Right cardiac atrium (tissue), 5 donors: ENCODE measurements at regions not wholly inside any gene's neighbourhood (a gene's known extent, or its start where the extent isn't known, plus 50 kb on each side); places are given as distances from the start of the nearest gene placed in this dataset.
A peak's percentile ranks its signal among the peaks of the same experiment; 100 is the strongest.

ENCODE experiments used
- ATAC-seq, 2 donors: fragments of 200-7000 bp; cut with Tn5 transposase; one replicate each; pipeline versions ENCODE4 v1.8.0 to v1.9.1; 2020; ENCODE audit warnings: moderate library complexity in 2 of 2, mild to moderate bottlenecking in 1 of 2
- DNase-seq, 3 donors: peaks; one replicate each; pipeline ENCODE4 v3.0.0-alpha.2; 2020
- H3K27ac ChIP-seq: one replicate; pipeline ENCODE4 v1.5.1; 2013; ENCODE audit warnings: mild to moderate bottlenecking, low read length, control low read depth, moderate library complexity
- H3K27me3 ChIP-seq: one replicate; pipeline ENCODE4 v1.6.1; 2013; ENCODE audit not compliant: control insufficient read depth, insufficient read depth
- H3K4me1 ChIP-seq: one replicate; pipeline ENCODE4 v1.6.1; 2013; ENCODE audit warnings: low read length; ENCODE audit not compliant: control insufficient read depth, insufficient read depth
- H3K4me3 ChIP-seq: one replicate; pipeline ENCODE4 v1.5.1; 2013; ENCODE audit warnings: low read length, control low read depth
- H3K9me3 ChIP-seq: one replicate; pipeline ENCODE4 v1.6.1; 2013; ENCODE audit warnings: low read length; ENCODE audit not compliant: control insufficient read depth
- WGBS: extraction: QIAGEN DNeasy Blood & Tissue Kit; methylation state at CpG from one replicate; pipeline ENCODE4 v1.1.7; 2013; 5-methylcytosine and 5-hydroxymethylcytosine counted together
- intact Hi-C, 4 donors: fragments of 100-400 bp; cut with DNase I; formaldehyde crosslinking; loops; one replicate each; pipeline versions ENCODE4 v1.11.0 to v1.14.0; 2022 to 2023
- donor health status: healthy with polysubstance abuse.
- donor health status: DM: no; HTN: yes; CAD: no.
- donor health status: DM: no; HTN: no; CAD: no.
- donor health status: DM: no; HTN: yes; CAD: no; lungs with severe emphysema.
- donor health status: DM: yes; HTN: yes; CAD: no.

GRCh38 chr17:82998637-82999036 is 80.8 kb upstream of the METRNL start:
- H3K9me3 ChIP-seq: no peaks in the 10 kb centered on the region
- H3K4me1 ChIP-seq: no peaks in the 10 kb centered on the region
- H3K27ac ChIP-seq: no peak overlapping the region
- H3K4me3 ChIP-seq: no peak overlapping the region
- no peaks in the 10 kb centered on the region for H3K27me3 ChIP-seq
- no peak for ATAC-seq
- intact Hi-C loops: no loop called here
- DNase-seq: no peak
- 93% methylated on average over 3 of the region's 3 CpGs for WGBS

- H3K4me1 ChIP-seq: no peaks in the 10 kb centered on the region
- H3K27me3 ChIP-seq: no peaks in the 10 kb centered on the region
- intact Hi-C loops: no loop called here
- 78% methylated on average over 6 of the region's 6 CpGs for WGBS
- DNase-seq (no peak), ATAC-seq (no peak)
- no peak overlapping the region for H3K27ac ChIP-seq
- no peak overlapping the region for H3K4me3 ChIP-seq
- H3K9me3 ChIP-seq: no peaks in the 10 kb centered on the region
Measured at GRCh38 chr17:83000738-83001137, 78.7 kb upstream of the METRNL start.

DNA sequence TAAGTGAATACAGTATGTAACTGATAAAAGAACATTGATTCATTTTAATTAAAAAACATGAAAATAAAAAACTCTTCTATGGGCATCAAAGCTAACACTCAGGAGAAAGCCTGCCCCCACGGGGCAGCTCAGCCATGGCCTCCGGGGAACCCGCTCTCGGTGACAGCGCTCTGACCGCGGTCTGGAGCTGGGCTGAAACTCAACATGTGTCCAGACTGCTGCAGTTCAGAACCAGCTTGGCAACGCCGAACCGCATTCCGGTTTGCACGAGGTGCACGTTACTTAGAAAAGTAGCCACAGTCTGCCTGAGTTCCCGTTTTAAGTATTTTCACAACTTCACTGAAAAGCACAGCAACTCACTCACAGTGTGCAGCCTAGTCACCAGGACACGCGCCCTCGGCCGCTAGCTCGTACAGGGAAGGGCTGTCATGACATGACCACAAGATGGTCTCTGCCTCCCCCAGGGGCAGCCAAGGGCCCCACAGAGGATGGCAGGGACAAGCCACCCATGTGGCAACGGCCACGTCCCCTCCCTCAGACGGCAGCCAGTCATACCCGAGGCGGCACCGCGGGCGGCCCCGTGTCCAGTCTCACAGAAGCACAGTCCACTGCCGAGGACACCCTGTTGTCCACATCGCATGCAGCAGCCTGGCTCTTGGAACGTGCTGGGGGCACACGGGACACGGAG is 77.1 kb upstream of the METRNL start:
- Histone ChIP-seq H3K27ac (no peak overlapping the region), H3K9me3 (no peaks in the 10 kb centered on the region), H3K27me3 (no peaks in the 10 kb centered on the region), H3K4me1 (no peaks in the 10 kb centered on the region), H3K4me3 (no peak overlapping the region)
- ATAC-seq (no peak), DNase-seq (no peak)
- intact Hi-C loops: no loop called here
- WGBS: 97% methylated on average over 33 of the region's 33 CpGs

DNA sequence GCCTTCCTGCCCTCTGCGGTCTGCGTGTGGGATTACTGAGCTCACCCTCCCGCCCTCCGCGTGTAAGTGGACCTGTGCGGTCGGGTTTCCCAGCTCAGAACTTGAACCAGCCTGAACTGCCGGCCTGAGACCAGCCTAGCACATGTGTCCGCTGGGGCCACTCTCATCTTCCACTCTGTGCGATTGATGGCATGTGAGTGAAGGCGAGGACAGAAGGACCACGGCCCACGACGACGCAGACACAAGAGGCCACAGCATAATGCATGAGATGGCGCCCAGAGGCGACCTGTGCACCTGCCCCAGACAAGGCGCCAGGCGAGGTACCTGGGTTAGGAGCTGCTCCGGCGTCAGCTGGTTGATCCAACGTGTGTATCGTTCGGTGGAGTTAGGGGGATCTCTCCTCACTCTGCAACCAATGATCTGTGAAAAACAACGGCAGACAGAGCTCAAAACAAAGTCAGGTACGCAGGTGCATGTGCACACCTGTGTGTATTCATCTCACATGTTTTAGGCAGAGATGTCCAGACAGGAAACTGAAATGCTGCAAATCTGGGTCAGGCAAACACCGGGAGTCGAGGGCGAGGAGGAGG is 74.5 kb upstream of the METRNL start:
- no peak for DNase-seq
- Histone ChIP-seq H3K9me3 (no peaks in the 10 kb centered on the region), H3K4me1 (no peaks in the 10 kb centered on the region), H3K27me3 (no peaks in the 10 kb centered on the region), H3K4me3 (no peak overlapping the region), H3K27ac (no peak overlapping the region)
- WGBS: 95% methylated on average over 29 of the region's 29 CpGs
- intact Hi-C loops: no loop called here
- no peak for ATAC-seq

GRCh38 chr17:83005639-83006038 is 73.8 kb upstream of the METRNL start:
- no peaks in the 10 kb centered on the region for H3K9me3 ChIP-seq
- intact Hi-C loops: no loop called here
- no peak for ATAC-seq
- no peaks in the 10 kb centered on the region for H3K27me3 ChIP-seq
- 95% methylated on average over 11 of the region's 11 CpGs for WGBS
- H3K27ac ChIP-seq: no peak overlapping the region
- no peaks in the 10 kb centered on the region for H3K4me1 ChIP-seq
- DNase-seq: no peak
- no peak overlapping the region for H3K4me3 ChIP-seq

DNA sequence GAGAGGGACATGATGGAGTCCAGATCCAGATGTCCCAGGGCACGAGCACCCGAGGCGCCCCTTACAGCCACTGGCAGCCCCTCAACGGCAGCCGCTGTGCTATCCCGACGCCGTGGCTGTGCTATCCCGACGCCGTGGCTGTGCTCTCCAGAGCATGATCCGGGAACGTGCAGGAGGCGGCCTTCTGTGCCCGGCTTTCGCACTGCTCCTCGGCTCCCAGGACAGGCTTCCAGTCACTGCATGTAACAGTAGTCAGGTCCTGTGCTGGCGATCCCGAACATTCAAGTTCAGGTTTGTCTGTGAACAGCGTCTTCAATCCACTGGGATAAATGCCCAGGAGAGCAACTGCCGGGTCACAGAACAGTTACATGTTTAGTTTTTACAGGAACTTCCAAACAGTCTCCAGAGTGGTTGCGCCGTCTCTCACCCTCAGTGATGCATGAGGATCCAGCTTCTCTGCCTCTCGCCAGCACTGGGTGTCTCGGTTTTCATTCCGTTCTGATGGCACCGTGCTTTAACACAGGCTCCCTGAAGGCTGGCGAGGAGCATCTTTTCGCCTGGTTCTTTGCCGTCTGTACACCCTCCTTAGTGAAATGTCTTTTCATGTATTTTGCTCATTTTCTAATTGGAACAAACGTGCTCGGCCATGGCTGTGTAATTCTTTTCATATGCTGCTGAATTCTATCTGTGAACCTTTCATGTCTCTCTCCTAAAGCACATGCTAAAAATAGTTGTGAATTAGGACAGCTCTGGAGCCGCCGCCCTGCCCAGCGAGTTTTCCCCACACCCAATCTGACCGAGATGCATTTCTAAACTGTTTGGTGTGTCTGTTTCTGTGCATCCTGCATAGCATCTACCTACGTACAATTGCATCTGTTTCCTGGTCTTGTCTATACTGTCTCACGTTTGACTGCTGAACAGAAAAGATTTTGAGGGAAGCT is 72.6 kb upstream of the METRNL start:
- H3K4me3 ChIP-seq: no peak overlapping the region
- H3K27me3 ChIP-seq: no peaks in the 10 kb centered on the region
- no peaks in the 10 kb centered on the region for H3K9me3 ChIP-seq
- WGBS: 80% methylated on average over 38 of the region's 38 CpGs
- H3K27ac ChIP-seq: no peak overlapping the region
- no peaks in the 10 kb centered on the region for H3K4me1 ChIP-seq
- intact Hi-C loops: no loop called here
- DNase-seq (no peak), ATAC-seq (peak; percentile 25 to 28)

DNA sequence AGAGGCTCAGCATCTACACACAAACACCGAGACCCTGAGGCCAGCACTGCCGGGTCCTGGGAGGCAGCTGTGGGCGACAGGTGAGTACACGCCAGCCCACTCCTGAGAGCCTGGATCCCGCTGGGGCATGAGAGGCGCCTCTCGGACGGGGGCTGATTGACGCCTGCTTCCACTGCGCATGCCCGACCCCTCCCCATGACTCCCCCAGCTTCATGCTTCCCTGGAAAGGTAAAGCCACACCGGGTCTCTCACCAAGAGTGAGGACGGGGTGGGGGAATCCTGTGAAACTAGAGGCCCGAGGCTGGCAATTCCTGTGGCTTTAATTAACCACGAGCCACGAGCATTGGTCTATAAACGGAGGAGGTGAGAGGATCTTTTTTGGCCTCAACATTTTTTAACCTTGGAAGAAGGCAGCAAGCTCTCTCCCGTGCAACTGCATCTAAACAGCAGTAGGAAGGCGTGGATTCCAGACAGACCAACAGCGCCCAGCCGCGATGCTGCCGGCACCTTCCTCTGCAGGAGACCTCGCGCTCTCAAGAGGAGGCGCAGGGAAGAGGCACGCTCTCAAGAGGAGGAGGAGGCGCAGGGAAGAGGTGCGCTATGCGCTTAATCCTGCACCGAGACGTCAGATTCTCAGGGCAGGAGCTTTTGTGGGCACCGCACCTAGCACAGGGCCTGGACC is 71.8 kb upstream of the METRNL start:
- no peaks in the 10 kb centered on the region for H3K4me1 ChIP-seq
- H3K4me3 ChIP-seq: no peak overlapping the region
- H3K27me3 ChIP-seq: no peaks in the 10 kb centered on the region
- intact Hi-C loops: no loop called here
- no peaks in the 10 kb centered on the region for H3K9me3 ChIP-seq
- peak in 1 of 3 donors; percentile 41 for DNase-seq
- no peak overlapping the region for H3K27ac ChIP-seq
- ATAC-seq: peak in 1 of 2 donors; percentile 23
- 81% methylated on average over 33 of the region's 33 CpGs for WGBS

DNA sequence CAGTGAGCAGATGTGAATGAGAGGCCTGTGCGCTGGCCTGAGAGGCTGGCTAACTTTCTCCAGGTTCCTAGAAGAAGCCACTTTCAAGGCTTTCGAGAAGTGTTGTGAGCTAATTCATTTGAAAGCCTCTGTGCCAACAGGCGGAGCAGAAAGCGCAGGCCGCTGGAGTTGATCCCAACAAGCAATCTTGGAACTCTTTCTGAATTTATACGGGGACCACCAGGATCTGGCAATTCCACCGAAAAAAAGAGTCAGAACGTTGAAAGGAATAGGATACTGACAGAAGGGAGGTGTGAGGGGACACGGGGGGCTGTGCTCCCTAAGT is 71.3 kb upstream of the METRNL start:
- Histone ChIP-seq H3K9me3 (no peaks in the 10 kb centered on the region), H3K27me3 (no peaks in the 10 kb centered on the region), H3K4me1 (no peaks in the 10 kb centered on the region), H3K27ac (no peak overlapping the region), H3K4me3 (no peak overlapping the region)
- 88% methylated on average over 9 of the region's 9 CpGs for WGBS
- intact Hi-C loops: no loop called here
- ATAC-seq: no peak
- no peak for DNase-seq

DNA sequence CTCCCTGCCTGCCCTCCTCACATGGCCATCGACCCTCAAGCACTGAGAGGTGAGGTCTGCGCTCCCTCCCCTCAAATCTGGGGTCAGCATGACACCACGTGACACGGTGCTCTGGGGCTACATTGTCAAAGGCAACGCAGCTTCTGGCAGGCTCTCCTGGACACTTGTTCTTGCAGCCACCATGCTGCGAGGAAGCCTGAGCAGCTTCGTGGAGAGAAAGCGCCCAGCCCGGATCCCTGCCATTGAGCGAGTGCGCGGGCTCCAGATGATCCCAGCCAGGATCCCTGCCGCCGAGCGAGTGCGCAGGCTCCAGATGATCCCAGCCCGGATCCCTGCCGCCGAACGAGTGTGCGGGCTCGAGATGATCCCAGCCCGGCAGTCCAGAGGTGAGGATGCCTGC is 70.9 kb upstream of the METRNL start:
- WGBS: 96% methylated on average over 23 of the region's 23 CpGs
- no peak overlapping the region for H3K4me3 ChIP-seq
- no peak for DNase-seq
- H3K4me1 ChIP-seq: no peaks in the 10 kb centered on the region
- H3K27ac ChIP-seq: no peak overlapping the region
- no peaks in the 10 kb centered on the region for H3K9me3 ChIP-seq
- no peaks in the 10 kb centered on the region for H3K27me3 ChIP-seq
- no peak for ATAC-seq
- intact Hi-C loops: no loop called here

- Histone ChIP-seq H3K27ac (no peak overlapping the region), H3K27me3 (no peaks in the 10 kb centered on the region), H3K9me3 (no peaks in the 10 kb centered on the region), H3K4me3 (no peak overlapping the region), H3K4me1 (no peaks in the 10 kb centered on the region)
- intact Hi-C loops: no loop called here
- DNase-seq: peak in 1 of 3 donors; percentile 56
- 87% methylated on average over 24 of the region's 24 CpGs for WGBS
- no peak for ATAC-seq
Measured at GRCh38 chr17:83009414-83010205, 69.8 kb upstream of the METRNL start.
